HG02588 (cell line): ENCODE measurements at regions not wholly inside any gene's neighbourhood (a gene's known extent, or its start where the extent isn't known, plus 50 kb on each side); places are given as distances from the start of the nearest gene placed in this dataset.
"Not testable (repeated sequence)": the region's sequence is repeated elsewhere in the genome, so short reads cannot be mapped to it uniquely, and the experiment has no call there.

ENCODE experiments used
- ATAC-seq: cut with Tn5 transposase; IDR thresholded peaks from one replicate; pipeline ENCODE4 v1.9.1; 2021; ENCODE audit warnings: mild to moderate bottlenecking, moderate library complexity; ENCODE audit not compliant: unreplicated experiment

DNA sequence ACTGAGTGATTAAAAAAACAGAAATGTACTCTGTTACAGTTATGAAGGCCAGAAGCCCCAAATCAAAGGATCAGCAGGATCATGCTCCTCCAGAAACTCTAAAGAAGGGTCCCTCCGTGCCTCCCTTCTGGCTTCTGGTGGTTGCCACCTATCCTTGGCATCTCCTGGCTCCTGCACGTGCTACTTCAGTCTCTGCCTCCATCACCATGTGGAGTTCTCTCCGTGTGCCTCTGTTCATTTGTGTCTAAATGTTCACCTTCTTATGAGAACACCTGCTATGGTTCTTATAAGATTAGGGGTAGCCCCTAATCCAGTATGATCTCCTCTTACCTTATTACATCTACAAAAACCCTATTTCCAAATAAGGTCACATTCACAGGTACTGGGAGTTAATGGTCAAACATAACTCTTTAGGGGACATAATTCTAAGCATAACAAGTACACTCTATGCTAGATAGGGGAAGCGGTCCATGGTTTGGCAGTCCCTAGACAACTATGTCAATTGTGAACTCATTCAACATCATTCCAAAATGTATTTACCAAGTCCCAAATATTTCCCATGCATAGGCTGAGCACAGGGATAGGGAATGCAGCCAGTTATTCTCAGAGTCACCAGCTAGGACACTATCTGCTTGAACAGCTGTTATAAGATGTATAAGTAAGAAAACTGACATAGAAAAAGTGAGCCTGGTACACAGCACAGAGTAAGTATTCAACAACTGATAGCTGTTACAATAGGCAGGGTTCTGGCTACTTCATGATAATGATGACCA, 295.5 kb upstream of the BOD1L1 start:
- no peak for ATAC-seq

DNA sequence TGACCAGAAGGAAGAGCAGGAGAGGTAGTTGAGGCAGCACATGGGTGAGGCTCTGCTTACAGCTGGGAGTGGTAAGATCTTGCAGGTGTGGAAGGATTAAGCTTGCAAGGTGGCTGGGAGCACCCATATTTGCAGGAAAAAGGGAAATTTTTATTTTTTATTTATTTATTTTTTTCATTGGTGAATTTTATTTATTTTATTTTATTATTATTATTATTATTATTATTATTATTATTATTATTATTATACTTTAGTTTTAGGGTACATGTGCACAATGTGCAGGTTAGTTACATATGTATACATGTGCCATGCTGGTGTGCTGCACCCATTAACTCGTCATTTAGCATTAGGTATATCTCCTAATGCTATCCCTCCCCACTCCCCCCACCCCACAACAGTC, 297.4 kb upstream of the BOD1L1 start:
- not testable (repeated sequence) for ATAC-seq

DNA sequence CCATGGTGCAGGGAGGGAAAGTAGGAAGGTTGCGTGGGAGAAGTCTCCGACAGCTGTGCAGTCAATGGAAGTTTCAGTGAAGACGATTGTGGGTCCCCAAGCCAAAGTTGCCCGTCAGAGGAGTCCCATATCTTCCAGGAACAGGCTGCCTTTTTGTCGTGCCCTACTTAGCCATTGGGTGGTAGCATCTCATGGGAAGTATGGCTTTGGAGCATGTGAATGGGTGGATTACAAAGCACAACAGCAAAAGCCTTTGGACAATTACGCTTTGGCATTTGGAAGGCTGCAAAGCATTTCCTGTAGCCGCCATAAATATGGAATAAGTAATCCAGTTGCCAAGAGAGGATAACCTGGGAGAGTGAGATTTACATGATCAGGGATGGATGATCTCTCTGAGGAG, 300.7 kb upstream of the BOD1L1 start:
- ATAC-seq, result no peak

DNA sequence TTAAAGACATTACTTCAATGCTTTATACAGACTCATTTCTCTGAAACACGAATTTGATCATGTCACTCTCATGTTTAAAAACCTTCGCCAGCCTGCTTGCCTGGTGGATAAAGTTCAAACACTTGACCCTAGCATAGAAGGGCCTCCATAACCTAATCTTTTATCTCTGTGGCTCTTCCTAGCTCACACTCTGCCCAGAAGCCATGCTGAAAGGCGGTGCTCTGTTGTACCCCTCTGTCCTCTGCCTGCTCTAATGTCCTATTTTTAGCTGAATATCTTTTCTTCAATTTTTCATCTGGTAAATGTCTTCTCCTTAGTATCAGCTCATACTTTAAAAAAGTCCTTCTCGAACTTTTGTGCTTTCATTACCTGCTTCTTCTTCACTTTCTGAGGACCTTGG, 302.6 kb upstream of the BOD1L1 start:
- no peak for ATAC-seq

DNA sequence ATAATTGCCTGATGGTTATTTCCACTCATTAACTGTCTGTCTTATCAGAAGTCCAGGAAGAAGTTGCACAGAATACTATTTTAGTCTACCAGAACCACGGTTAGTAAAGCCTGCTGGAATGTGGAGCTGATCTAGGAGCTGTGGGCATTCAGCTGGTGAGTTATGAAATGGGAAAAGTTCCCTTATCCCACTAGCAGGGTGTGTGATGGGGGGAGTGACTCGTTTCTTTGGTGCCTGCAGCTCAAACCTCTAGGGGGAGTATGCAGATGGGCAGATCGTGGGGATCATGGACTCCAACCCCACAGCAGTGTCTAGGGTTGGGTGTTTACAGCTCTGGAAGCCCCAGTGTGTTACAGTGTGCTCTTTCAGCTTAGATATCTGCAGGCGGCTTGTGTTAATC, 305.7 kb upstream of the BOD1L1 start:
- no peak for ATAC-seq

DNA sequence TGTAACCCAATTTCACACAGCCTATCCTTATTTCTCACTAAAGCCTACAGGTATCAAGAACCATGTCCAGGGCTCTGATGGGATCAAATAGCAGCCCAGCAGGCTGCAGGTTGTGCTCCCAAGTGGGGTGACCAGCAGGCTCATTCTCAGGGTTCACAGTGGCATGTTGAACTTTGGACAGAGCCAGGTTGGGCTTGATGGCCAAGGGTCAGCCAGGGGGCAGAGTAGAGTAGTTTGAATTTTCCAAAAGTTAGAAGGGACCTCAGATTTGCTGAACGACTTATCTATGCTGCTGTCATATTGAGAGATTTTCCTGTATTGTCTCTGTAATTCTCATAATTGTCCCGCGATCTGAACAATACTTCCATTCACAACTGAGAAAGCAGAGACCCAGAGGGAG, 310.8 kb upstream of the BOD1L1 start:
- no peak for ATAC-seq

DNA sequence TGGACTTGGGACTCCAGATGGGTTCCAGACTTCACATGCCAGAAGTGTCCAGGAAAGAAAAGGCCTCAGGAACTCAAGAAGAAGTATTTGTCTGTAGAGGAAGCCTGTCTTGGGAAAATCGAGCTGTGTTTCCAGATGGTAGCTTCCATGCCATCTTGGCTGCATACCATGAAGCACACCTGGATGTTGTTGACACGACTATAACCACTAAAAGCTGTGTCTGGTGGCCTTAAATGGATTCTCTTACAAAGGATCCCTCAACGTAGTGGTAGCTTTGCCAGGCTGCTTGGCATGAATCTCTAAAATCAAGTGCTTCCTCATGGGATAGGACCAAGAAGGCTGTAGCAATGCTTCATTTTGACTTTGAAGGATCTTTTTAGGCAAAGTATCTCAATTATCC, 313.4 kb upstream of the BOD1L1 start:
- ATAC-seq, result no peak

DNA sequence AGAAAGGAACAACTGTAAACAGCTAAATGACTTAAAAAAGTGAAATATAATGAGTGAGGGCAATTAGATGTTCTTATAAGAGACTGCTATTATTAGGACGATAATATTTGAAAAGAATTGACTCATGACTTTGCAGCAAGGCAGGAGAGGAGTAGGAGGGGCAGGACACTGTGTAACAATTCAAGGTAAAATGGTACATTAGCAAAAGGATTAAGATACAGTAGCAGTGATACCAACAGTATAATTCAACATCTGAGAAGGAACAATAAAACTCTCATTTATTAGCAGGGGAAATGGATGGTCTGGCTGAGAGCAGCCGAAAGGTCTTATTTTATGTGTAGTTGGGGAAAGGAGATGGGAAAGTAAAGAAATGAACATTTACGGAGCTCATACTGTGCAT, 315.5 kb upstream of the BOD1L1 start:
- no peak for ATAC-seq

DNA sequence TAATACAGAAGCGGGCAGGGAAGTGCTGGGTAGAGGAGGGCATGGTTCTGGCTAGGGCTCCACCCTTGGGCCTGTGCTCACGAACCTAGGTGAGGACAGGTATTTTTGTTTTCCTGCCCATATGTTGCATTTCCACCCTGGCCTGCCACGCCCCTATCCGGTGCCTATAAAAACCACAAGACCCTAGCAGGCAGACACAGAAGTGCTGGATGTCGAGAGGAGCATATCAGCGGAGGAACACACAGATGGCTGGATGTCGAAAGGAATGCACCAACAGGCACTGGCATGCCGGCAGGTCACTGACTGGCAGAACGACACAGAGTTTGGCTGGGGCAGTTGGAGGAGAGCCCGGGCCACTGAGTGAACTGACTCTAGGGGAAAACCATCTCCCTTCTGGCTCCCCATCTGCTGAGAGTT, 316.6 kb upstream of the BOD1L1 start:
- no peak for ATAC-seq

DNA sequence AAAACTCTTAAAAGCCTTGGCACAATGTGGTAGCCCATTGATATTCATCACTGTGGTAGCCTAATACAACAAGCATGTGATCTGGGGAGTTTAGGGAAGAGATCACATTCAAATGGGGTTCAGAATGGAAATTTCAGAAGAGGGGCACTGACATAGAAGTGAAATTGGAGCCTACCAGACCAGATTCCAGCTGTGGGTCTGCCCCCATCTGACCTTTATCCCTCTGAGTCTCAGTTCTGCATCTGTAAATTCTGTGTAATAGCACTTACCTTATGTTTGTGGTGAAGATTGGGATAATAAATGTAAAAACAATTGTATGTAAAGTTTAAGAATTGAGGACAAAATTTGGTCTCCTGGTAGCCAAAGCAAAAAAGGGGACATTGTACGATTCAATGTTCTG, 320.4 kb upstream of the BOD1L1 start:
- ATAC-seq, result no peak

DNA sequence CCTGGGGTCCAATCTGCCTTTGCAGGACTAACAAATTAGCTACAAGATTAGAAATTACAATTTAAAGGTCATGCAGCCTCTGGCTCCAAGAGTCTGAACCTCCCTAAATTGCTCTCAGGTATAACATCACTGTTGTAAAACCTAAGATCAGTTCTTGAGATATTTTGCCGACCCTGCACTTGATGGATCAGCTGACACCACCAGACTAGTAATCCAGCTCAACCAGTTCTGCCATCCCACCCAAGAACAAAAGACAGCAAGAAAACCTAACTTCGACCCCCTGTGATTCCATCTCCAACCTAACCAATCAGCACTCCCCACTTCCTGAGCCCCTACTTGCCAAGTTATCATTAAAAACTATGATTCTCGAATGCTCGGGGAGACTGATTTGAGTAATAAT, 323.0 kb upstream of the BOD1L1 start:
- no peak for ATAC-seq

DNA sequence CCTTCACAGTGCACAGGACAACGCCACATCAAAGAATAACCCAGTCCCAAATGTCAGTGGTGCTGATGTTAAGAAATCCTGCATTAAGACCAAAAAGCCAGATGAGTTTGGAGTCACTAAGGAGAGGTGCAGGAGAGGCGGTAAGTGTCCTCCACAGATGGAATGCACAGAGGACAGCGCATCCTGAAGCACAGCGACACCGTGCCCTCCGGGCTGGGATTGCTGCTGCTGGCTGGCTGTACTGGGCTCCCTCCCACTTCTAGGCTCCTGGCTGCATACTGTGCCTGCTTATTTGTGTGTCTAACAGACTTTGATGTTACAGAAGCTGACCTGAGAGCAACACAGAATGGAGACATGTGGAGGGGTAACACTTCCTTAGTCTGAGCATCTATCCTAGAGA, 325.6 kb upstream of the BOD1L1 start:
- no peak for ATAC-seq

DNA sequence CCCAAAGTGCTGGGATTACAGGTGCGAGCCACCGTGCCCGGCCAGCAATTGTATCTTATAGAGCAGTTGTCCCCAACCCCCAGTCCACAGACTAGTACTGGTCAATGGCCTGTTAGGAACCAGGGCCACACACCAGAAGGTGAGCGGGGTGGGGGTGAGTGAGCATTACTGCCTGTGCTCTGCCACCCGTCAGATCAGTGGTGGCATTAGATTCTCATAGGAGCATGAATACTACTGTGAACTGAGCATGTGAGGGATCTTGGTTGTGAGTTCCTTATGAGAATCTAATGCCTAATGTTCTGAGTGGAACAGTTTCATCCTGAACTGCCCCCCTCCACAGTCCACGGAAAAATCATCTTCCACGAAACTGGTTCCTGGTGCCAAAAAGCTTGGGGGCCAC, 328.0 kb upstream of the BOD1L1 start:
- ATAC-seq, result no peak

DNA sequence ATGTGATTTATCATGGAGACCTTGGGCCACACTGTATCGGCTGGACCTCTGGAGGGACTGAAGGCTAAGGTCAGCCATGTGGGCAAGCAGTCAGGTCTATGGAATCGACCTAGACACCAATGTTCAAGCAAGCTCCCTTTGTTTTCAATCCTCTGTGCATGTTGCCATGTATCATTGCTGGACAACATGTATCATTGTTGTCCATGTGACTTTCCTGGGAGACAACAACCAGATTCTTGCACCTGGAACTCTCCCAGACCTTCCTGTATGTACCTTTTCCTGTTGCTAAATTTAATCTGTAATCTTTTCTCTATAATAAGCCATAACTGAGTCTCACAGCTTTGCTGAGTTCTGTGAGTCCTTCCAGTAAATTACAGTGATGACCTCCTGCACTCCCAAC, 329.4 kb upstream of the BOD1L1 start:
- no peak for ATAC-seq

DNA sequence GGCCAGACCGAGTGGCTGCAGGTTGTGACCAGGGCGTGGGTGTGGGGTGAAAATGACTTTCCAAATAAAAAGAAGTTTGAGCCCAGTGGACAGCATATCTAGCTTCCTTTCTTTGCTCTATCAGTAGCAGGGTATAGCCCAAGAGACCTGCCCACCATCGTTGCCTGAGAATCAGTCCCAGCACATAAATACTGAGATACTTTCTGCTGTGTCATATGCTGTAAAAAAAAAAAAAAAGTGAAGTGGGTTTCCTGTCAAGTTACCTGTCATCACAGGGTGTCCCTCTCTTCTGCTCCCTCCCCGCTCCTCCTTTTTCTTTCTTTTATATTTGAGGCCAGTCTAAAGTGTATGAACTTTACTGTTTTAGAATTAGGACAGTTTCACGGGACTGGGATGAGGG, 330.3 kb upstream of the BOD1L1 start:
- no peak for ATAC-seq

DNA sequence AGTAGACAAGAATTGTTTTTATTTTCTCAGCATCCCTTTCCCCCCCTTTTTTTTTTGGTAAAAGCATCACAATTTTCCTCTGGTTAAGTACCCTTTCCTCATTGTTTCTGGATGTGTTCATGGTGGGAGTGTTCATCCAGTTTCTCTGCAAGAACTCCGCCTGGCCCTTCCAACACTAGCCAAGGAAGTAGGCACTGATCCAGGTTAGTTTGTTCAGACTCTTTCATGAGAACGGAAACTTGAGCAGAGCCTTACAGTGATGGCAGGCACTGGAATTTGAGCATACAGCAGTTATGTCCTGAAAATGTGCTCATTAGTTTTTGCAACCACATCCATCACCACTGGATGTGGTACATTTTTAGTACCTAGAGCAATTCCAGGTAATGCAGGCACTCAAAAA, 336.1 kb upstream of the BOD1L1 start:
- ATAC-seq, result no peak

DNA sequence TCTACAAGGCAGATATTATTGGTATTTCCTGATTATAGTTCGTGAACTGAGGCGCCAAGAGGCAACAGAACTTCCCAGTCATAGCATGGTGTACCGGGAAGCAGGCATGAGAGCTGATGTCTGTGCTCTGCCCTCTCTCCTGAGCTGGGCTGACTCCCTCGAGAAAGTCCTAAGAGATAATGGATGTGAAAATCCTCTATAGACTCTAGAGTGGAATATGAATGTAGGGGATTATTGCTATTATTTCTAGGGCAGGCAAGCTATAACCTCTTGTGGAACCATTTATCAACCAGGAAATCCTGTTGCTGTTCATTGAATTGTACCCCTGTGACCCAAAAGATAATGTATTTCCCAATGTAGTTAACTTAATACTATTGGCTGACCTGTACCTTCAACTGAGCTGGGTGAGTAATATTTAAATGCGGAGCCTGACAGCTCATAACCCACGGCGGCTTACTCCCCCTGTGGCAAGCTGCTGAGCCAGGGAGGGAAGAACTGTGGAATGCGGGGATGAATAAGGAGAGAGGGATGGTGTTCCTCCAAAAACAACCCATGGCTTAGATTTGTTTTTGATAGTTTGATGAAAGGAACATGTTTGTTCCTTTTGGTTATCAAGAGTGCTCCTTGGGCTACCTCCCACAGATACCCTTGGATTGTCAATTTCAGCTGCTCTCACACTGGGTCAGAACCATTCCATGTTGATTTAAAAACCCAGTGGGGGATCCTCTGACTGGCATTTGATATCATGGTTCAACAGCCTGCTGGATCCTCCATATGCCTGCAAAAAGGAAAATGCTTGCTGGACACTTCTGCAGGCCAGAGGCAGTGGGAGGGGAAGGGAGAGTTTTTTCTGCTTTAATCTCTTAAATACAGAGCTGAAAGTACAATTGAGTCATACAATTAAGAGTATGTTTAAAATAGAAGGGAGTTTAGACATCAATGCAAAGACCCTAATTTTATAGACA, 339.0 kb upstream of the BOD1L1 start:
- ATAC-seq, result no peak

DNA sequence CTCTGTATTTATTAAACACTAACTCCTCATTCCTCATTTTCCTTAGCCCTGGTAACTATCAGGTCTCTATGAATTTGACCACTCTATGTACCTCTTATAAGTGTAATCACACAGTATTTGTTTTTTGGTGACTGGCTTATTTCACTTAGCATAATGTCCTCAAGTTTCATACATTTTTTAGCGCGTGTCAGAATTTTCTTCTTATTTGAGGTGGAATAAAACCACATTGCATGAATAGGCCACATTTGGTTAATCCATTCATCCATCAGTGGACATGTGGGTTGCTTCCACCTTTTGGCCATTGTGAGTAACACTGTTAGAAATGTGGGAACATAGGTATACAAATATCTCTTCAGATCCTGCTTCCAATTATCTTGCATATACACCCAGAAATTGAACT, 341.2 kb upstream of the BOD1L1 start:
- no peak for ATAC-seq

DNA sequence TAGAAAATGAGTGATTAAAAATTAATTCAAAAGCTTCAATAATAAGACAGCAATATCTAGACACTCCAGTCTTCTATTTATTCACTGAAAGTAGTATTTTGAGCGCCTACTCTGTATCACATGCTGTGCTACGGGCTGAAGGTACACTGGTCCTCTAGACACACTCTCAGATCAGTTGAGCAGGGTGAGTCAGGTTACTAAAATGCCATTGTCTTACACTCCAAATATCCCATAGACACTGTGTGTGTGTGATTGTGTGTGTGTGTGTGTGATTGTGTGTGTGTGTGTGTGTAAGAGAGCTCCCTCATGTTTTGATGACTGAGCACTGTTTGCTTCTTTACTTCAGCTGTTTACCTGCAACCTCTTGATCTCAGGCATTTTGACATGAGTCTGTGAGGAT, 342.8 kb upstream of the BOD1L1 start:
- no peak for ATAC-seq

DNA sequence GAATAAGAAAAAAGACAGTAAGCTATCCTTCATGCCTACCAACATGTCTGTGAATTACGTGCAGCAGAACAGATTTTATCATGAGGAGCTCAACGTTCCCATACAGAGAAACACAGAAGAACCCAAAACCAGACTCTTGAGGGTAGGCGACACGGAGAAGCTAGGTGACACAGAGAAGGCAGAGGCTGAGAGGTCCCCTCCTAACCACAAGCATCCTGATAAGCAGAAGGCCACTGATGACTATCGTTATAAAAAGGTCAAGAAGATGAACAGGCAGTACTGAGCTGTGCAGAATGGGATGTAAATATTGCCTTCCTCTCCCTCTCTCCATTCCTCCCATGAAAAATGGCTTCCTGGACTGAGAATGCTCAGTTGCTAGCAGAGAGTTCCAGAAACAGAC, 350.2 kb upstream of the BOD1L1 start:
- ATAC-seq, result no peak

DNA sequence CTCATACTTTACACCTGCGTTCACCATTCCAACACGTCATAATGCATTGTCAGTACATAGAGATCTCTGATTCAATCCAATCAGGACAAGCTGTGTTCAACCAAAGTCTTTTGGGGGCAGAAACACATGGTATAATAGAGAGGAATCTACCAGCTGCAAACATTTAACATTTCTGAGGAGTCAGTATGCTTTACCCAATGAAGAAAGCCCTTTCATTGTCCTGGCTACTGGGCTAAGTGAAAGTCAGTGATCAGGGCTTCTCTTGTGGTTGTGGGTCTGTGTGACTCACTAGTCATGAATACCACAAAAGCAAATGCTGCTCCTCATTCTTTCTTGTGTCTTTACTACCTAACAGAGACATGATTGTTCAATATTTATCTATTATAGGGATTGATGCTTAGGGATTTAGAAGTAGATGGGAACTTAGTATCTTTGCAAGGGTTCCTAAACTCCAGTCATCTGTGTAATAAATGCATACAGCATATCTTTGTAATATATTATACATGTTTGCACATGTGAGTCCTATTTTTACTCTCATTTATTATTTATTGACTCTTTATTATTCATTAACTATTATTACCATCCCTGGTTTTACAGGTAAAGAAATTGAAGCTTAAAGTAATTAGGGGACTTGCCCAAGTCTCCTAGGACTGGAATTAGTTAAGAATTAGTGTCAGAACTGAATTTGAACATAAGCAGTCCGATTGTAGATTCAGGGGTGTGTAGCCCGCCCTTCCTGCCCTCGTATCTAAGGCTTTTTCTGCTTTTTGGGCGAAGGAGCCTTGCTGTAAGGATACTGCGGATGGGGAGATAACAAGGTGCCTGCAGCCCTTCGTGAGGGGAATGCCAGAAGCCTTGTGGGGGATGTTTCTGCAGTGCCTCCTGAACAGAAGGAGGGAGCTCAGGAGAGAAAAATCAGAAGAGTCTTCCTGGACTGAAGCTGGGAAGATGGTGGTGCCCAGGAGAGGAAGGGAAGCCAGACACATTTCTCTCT, 353.1 kb upstream of the BOD1L1 start:
- no peak for ATAC-seq
